OCI-LY3 (cell line): ENCODE measurements at regions not wholly inside any gene's neighbourhood (a gene's known extent, or its start where the extent isn't known, plus 50 kb on each side); places are given as distances from the start of the nearest gene placed in this dataset.

Experiments used
- H2AFZ ChIP-seq: fragments of 200-600, 300-600 bp; shearing (Covaris generic); 2 replicates; pipeline ENCODE4 v1.6.0; 2014; ENCODE audit warnings: antibody characterized with exemption, low read depth, low read length
- H3K27ac ChIP-seq: fragments of 200-600, 300-600 bp; sonication (generic); 2 replicates; pipeline ENCODE4 v1.5.1; 2014; ENCODE audit warnings: mild to moderate bottlenecking, low read length, moderate library complexity, mixed read lengths
- H3K27me3 ChIP-seq: fragments of 200-600, 300-600 bp; sonication (generic); 2 replicates; pipeline ENCODE4 v1.6.1; 2014; ENCODE audit warnings: low read depth, low read length, mixed read lengths
- H3K36me3 ChIP-seq: fragments of 200-600, 300-600 bp; sonication (generic); replicated peaks from 2 replicates; pipeline ENCODE3; 2014; ENCODE audit warnings: low read depth, low read length, mixed read lengths
- H3K4me1 ChIP-seq: fragments of 300-600, 200-600 bp; sonication (generic); 2 replicates; pipeline ENCODE4 v1.6.1; 2014; ENCODE audit warnings: low read length, mixed read lengths
- H3K4me2 ChIP-seq: fragments of 200-600, 300-600 bp; sonication (generic); 2 replicates; pipeline ENCODE4 v1.6.1; 2014; ENCODE audit warnings: low read length, mixed read lengths
- H3K4me3 ChIP-seq: fragments of 300-600, 200-600 bp; sonication (generic); 2 replicates; pipeline ENCODE4 v1.5.1; 2014; ENCODE audit warnings: antibody characterized with exemption, mild to moderate bottlenecking, low read length, moderate library complexity
- H3K79me2 ChIP-seq: fragments of 300-600, 200-600 bp; shearing (Covaris generic); 2 replicates; pipeline ENCODE4 v1.6.1; 2014; ENCODE audit warnings: mild to moderate bottlenecking, low read length, mixed read lengths
- H3K9ac ChIP-seq: fragments of 300-600, 200-600 bp; shearing (Covaris generic); 2 replicates; pipeline ENCODE4 v1.6.0; 2014; ENCODE audit warnings: mild to moderate bottlenecking, low read length, moderate library complexity
- H3K9me3 ChIP-seq: fragments of 200-600, 300-600 bp; shearing (Covaris generic); 2 replicates; pipeline ENCODE4 v1.6.1; 2014; ENCODE audit warnings: low read length, mixed read lengths; ENCODE audit not compliant: insufficient read depth
- H4K20me1 ChIP-seq: fragments of 200-600, 300-600 bp; sonication (generic); 2 replicates; pipeline ENCODE4 v1.6.1; 2016; ENCODE audit warnings: low read length, mixed read lengths; ENCODE audit not compliant: insufficient read depth
- CTCF ChIP-seq: fragments of 200-600, 300-600 bp; sonication (generic); IDR thresholded peaks from 2 replicates; pipeline ENCODE4 v1.5.1; 2014; ENCODE audit warnings: antibody characterized with exemption, low read length, low read depth
- EZH2phosphoT487 ChIP-seq: fragments of 200-600 bp; shearing (Covaris generic); IDR thresholded peaks from 2 replicates; pipeline ENCODE4 v1.6.1; 2018; ENCODE audit warnings: antibody characterized with exemption, mixed run types, low read depth

DNA sequence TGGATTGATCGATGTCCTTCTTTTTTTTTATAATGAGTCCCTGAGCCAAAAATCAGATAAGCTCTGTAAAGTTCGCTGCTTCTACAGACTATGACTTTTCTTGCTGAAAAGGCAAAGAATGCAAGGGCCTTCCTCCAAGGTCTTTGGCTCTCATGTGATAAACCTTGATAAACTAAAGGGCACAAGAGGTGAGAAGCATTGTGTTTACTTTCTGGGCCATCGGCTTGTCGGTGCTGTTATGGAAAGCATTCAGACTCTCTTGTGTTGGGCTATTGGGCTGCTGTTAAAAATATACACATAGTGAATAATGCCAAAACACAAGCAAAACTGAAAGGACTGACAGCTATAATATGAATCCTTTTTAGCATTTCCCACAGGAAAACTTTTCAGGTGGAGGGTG, 472.4 kb upstream of the SPHKAP start:
- Histone ChIP-seq H3K9me3 (no peaks in the 10 kb centered on the region), H3K4me1 (peaks cover 15% of the 10 kb centered on the region), H3K4me2 (no peak overlapping the region), H3K27me3 (no peaks in the 10 kb centered on the region), H3K79me2 (no peaks in the 10 kb centered on the region), H3K4me3 (no peak overlapping the region), H3K27ac (no peak overlapping the region), H3K36me3 (no peaks in the 10 kb centered on the region), H3K9ac (no peak overlapping the region), H2AFZ (no peak overlapping the region), H4K20me1 (no peaks in the 10 kb centered on the region)
- no peak for TF ChIP-seq CTCF
- TF ChIP-seq EZH2phosphoT487, result no peak

DNA sequence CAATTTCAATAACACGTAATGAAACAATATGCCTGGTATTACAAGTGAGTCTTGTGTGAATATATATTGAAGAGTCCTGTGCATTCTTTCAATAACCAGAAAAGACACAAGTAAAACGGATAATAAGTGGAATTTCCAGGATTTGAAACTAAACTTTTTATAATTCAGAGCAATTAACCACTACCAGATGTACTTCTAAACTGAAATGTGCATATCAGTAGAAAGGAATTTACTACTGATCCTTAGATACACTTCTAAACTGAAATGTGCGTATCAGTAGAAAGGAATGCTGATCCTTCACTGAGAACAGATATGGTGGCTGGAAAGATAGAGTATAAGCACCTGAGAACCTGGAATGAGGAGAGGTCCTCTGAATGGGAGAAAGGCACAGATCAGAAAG, 470.9 kb upstream of the SPHKAP start:
- Histone ChIP-seq H3K27me3 (no peaks in the 10 kb centered on the region), H3K27ac (no peak overlapping the region), H3K79me2 (no peaks in the 10 kb centered on the region)

GRCh38 chr2:228649876-228650275, 468.4 kb upstream of the SPHKAP start:
- no peak overlapping the region for H3K4me3 ChIP-seq
- H3K79me2 ChIP-seq, result no peaks in the 10 kb centered on the region
- H3K36me3 ChIP-seq, result no peaks in the 10 kb centered on the region
- peaks cover 9% of the 10 kb centered on the region for H3K4me1 ChIP-seq
- H4K20me1 ChIP-seq, result no peaks in the 10 kb centered on the region
- no peak overlapping the region for H3K4me2 ChIP-seq
- no peaks in the 10 kb centered on the region for H3K9me3 ChIP-seq
- TF ChIP-seq EZH2phosphoT487 (no peak), CTCF (no peak)
- H2AFZ ChIP-seq, result no peak overlapping the region
- no peak overlapping the region for H3K27ac ChIP-seq
- H3K9ac ChIP-seq, result no peak overlapping the region
- H3K27me3 ChIP-seq, result no peaks in the 10 kb centered on the region

More for the DNA sequence above, 470.9 kb upstream of the SPHKAP start:
- Histone ChIP-seq H3K36me3 (no peaks in the 10 kb centered on the region), H3K9ac (no peak overlapping the region), H4K20me1 (no peaks in the 10 kb centered on the region), H3K4me2 (no peak overlapping the region), H2AFZ (no peak overlapping the region), H3K4me1 (peaks cover 15% of the 10 kb centered on the region), H3K4me3 (no peak overlapping the region), H3K9me3 (no peaks in the 10 kb centered on the region)
- TF ChIP-seq CTCF, result no peak
- TF ChIP-seq EZH2phosphoT487, result no peak

DNA sequence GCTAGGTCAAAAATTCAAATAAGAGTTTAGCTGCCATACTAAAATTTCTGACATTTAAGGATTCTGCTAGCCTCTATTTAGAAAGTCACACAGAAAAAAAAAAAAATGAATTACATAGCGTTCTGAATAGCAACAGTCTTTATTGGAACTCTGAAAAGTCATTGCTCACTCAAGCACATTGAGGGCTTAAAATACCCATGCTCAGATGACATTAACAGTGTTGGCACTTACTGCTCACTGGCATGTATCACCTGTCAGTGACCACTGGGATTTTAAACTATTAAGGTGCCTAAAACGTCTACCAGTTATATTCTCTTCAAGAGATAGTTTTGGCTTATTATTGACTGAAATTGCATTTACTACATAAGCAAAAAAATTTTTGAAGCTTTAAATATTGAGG, 468.0 kb upstream of the SPHKAP start:
- TF ChIP-seq CTCF (no peak), EZH2phosphoT487 (no peak)

More for the DNA sequence above, 468.0 kb upstream of the SPHKAP start:
- Histone ChIP-seq H3K27me3 (no peaks in the 10 kb centered on the region), H3K36me3 (no peaks in the 10 kb centered on the region), H3K4me1 (peaks cover 5% of the 10 kb centered on the region), H3K4me3 (no peak overlapping the region), H3K9me3 (no peaks in the 10 kb centered on the region), H3K9ac (no peak overlapping the region), H3K79me2 (no peaks in the 10 kb centered on the region), H3K27ac (no peak overlapping the region), H4K20me1 (no peaks in the 10 kb centered on the region), H2AFZ (no peak overlapping the region), H3K4me2 (no peak overlapping the region)
